Endothelial cell (in vitro differentiated cells): ENCODE measurements at regions not wholly inside any gene's neighbourhood (a gene's known extent, or its start where the extent isn't known, plus 50 kb on each side); places are given as distances from the start of the nearest gene placed in this dataset.

Source experiments
- DNase-seq: peaks from one replicate; pipeline ENCODE4 v3.0.0; 2021; ENCODE audit warnings: low spot score
- H3K27ac Mint-ChIP-seq: one replicate; pipeline ENCODE4 v1.8.0; 2021; ENCODE audit warnings: mixed read lengths, inconsistent platforms; ENCODE audit not compliant: unreplicated experiment
- H3K27me3 Mint-ChIP-seq: one replicate; pipeline ENCODE4 v1.8.0; 2021; ENCODE audit warnings: mild to moderate bottlenecking, moderate library complexity, mixed read lengths, inconsistent platforms; ENCODE audit not compliant: unreplicated experiment
- H3K36me3 Mint-ChIP-seq: one replicate; pipeline ENCODE4 v1.8.0; 2021; ENCODE audit warnings: mild to moderate bottlenecking, low read depth, mixed read lengths, inconsistent platforms; ENCODE audit not compliant: unreplicated experiment
- H3K4me1 Mint-ChIP-seq: one replicate; pipeline ENCODE4 v1.8.0; 2021; ENCODE audit warnings: mild to moderate bottlenecking, mixed read lengths, inconsistent platforms; ENCODE audit not compliant: unreplicated experiment
- H3K4me3 Mint-ChIP-seq: one replicate; pipeline ENCODE4 v1.8.0; 2021; ENCODE audit warnings: mild to moderate bottlenecking, mixed read lengths, inconsistent platforms; ENCODE audit not compliant: unreplicated experiment
- H3K9me3 Mint-ChIP-seq: one replicate; pipeline ENCODE4 v1.8.0; 2021; ENCODE audit warnings: mixed read lengths, inconsistent platforms; ENCODE audit not compliant: unreplicated experiment
- TF ChIP-seq, protein P1 (sequence below): fragments of 200-600 bp; sonication (generic); IDR thresholded peaks from one replicate; pipeline ENCODE4 v1.5.0; 2021; ENCODE audit warnings: antibody characterized with exemption; ENCODE audit not compliant: unreplicated experiment

DNA sequence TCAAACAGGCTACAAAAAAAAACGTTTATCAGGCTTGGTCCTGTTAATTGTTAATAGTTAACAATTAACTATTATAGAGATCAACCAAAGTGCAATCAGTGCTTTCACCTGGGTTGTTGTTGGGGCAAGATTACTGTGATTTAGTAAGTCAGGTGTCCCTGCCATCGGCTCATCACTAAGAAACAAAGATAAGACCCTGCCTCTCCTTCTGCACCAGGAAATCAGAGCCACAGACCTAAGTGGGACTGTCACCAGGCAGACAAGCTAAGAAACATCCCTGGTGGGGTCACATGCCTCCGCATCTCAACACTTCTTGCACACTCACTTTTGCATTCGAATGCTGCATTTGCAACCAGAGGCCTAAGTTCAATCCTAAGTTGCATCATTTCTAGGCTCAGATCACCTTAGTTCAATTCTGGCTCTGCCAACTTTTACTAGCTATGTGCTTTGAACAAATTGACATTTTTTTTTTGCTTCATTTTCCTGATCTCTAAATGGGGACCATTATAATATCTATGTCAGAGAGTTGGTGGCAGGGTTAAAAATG is 298.9 kb upstream of the B3GAT1 start:
- H3K4me3 Mint-ChIP-seq, result no peak overlapping the region
- no peak overlapping the region for H3K27ac Mint-ChIP-seq
- H3K27me3 Mint-ChIP-seq, result no peaks in the 10 kb centered on the region
- TF ChIP-seq, protein P1, sequence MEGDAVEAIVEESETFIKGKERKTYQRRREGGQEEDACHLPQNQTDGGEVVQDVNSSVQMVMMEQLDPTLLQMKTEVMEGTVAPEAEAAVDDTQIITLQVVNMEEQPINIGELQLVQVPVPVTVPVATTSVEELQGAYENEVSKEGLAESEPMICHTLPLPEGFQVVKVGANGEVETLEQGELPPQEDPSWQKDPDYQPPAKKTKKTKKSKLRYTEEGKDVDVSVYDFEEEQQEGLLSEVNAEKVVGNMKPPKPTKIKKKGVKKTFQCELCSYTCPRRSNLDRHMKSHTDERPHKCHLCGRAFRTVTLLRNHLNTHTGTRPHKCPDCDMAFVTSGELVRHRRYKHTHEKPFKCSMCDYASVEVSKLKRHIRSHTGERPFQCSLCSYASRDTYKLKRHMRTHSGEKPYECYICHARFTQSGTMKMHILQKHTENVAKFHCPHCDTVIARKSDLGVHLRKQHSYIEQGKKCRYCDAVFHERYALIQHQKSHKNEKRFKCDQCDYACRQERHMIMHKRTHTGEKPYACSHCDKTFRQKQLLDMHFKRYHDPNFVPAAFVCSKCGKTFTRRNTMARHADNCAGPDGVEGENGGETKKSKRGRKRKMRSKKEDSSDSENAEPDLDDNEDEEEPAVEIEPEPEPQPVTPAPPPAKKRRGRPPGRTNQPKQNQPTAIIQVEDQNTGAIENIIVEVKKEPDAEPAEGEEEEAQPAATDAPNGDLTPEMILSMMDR, result no peak
- H3K9me3 Mint-ChIP-seq, result no peaks in the 10 kb centered on the region
- H3K36me3 Mint-ChIP-seq, result no peaks in the 10 kb centered on the region
- peaks cover 11% of the 10 kb centered on the region for H3K4me1 Mint-ChIP-seq
- no peak for DNase-seq

DNA sequence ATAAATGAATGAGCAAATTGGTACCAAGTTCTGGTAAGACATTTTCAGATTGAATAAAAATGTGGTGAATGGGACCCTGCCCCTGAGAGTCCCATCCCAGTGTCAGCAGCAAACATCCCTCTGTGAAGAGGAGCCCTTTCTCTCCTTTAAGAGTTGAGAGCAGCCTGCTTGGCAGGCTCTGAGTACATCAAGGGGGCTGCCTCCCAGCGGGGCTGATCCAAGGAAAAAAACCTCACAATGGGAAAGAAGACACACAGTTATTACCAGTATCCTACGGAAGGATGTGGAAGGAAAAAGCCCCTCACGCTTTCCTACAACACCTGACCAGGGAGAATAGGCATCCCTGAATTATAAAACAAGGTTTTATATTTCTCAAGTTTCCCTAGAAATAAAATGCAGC is 293.8 kb upstream of the B3GAT1 start:
- Mint-ChIP-seq H3K27ac (no peak overlapping the region), H3K36me3 (no peaks in the 10 kb centered on the region), H3K9me3 (no peaks in the 10 kb centered on the region), H3K27me3 (no peaks in the 10 kb centered on the region), H3K4me1 (no peaks in the 10 kb centered on the region), H3K4me3 (no peak overlapping the region)
- DNase-seq, result no peak
- TF ChIP-seq, protein P1, result no peak

DNA sequence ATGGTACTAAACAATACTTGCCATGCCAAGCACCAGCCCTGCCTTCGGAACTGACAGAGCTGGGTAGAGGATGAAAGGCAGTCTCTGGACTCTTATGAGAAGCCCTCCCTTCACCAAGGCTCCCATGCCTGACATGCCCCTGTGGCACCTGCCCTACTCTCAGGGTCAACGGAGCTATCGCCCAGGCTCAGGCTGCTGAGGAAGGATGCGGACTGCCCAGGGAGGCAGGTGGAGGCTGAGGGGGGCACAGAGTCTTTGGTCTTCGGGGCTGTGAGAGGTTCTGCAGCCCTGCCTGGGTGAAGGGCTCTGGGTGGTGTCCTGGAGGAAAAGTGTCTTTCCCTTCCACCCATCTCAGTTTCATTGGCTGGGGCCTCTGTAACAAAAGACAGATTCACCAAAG is 290.8 kb upstream of the B3GAT1 start:
- TF ChIP-seq, protein P1, result no peak
- Mint-ChIP-seq H3K27me3 (peaks cover 2% of the 10 kb centered on the region), H3K36me3 (no peaks in the 10 kb centered on the region), H3K9me3 (no peaks in the 10 kb centered on the region), H3K4me1 (no peaks in the 10 kb centered on the region), H3K4me3 (no peak overlapping the region), H3K27ac (no peak overlapping the region)
- DNase-seq, result no peak

DNA sequence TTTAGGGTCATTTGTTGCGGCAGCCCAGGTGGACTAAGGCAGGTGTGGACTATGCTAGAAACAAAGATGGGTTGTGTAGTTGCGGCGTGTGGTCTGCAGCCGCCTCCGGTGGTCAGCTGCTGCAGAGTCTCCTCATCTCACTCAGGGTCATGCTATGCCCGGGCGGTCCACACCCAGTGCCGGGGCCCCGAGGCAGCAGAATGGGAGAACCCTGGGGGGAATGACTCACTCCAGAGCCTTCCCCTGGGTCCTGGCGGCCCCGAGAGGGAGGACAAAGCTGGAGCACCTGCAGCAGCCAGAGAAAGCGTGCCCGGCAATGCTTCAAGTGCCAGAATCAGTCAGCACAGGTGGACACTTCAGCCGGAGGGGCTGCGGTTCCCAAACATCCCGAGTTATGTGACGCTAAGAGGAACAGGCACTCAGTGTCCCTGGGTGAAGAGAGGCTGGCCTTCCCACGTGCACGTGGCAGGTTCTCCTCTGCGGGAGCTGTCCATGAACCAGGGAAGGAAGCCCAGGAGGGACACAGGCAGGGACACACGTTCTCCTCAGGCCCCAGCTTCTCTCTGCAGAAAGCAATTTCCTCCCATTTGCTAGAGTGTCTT is 289.6 kb upstream of the B3GAT1 start:
- no peak overlapping the region for H3K27ac Mint-ChIP-seq
- H3K27me3 Mint-ChIP-seq, result peaks cover 2% of the 10 kb centered on the region
- H3K9me3 Mint-ChIP-seq, result no peaks in the 10 kb centered on the region
- H3K36me3 Mint-ChIP-seq, result no peaks in the 10 kb centered on the region
- TF ChIP-seq, protein P1, result no peak
- no peaks in the 10 kb centered on the region for H3K4me1 Mint-ChIP-seq
- H3K4me3 Mint-ChIP-seq, result no peak overlapping the region
- no peak for DNase-seq

DNA sequence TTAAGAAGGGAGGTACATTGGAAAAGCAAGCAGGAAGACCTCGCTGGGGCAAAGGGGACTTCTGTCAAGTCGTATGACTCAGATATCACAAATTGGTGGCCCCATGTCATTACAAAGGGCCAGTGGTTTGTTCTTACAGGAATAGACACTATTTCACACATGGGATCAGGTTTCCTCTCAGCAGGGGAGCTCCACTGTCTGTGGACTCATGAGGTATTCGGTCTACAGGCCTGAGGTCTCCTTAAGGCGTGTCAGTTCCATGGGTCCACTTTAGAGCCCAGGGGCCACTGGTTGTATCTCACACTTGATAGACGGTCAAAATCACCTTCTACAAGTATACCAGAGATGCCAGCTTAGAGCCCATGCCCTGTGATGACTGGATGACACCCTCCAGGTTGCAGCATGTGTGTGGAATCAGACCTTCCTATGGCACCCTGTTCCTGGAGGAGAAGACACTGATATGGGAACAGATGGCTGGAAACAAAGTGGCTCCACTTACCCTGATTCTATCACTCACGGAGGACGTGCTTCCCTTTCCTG is 288.1 kb upstream of the B3GAT1 start:
- H3K4me3 Mint-ChIP-seq, result no peak overlapping the region
- TF ChIP-seq, protein P1, result no peak
- no peaks in the 10 kb centered on the region for H3K4me1 Mint-ChIP-seq
- DNase-seq, result no peak
- H3K36me3 Mint-ChIP-seq, result no peaks in the 10 kb centered on the region
- H3K27me3 Mint-ChIP-seq, result peaks cover 2% of the 10 kb centered on the region
- no peak overlapping the region for H3K27ac Mint-ChIP-seq
- no peaks in the 10 kb centered on the region for H3K9me3 Mint-ChIP-seq
